GM21529 (cell line): ENCODE measurements at regions not wholly inside any gene's neighbourhood (a gene's known extent, or its start where the extent isn't known, plus 50 kb on each side); places are given as distances from the start of the nearest gene placed in this dataset.
A peak's percentile ranks its signal among the peaks of the same experiment; 100 is the strongest.
"Not testable (repeated sequence)": the region's sequence is repeated elsewhere in the genome, so short reads cannot be mapped to it uniquely, and the experiment has no call there.

Experiments
- ATAC-seq: cut with Tn5 transposase; IDR thresholded peaks from one replicate; pipeline ENCODE4 v1.9.1; 2021; ENCODE audit not compliant: unreplicated experiment

- ATAC-seq, result no peak
These were observed 483.2 kb downstream of the ADRA2A start for GRCh38 chr10:111560027-111560426.

GRCh38 chr10:111561124-111561523 is 484.3 kb downstream of the ADRA2A start:
- ATAC-seq, result no peak

- no peak for ATAC-seq
These were observed 488.7 kb downstream of the ADRA2A start for GRCh38 chr10:111565542-111565941.

- ATAC-seq, result no peak
These were observed 501.2 kb downstream of the ADRA2A start for GRCh38 chr10:111578076-111578475.

- ATAC-seq, result no peak
These were observed 502.6 kb downstream of the ADRA2A start for GRCh38 chr10:111579473-111579872.

- no peak for ATAC-seq
These were observed 513.9 kb downstream of the ADRA2A start for GRCh38 chr10:111590703-111591102.

- no peak for ATAC-seq
These were observed 516.7 kb downstream of the ADRA2A start for GRCh38 chr10:111593578-111593977.

GRCh38 chr10:111595173-111595572 is 518.3 kb downstream of the ADRA2A start:
- no peak for ATAC-seq

GRCh38 chr10:111598433-111599059 is 521.7 kb downstream of the ADRA2A start:
- ATAC-seq, result peak; percentile 96

GRCh38 chr10:111599943-111600342 is 523.1 kb downstream of the ADRA2A start:
- ATAC-seq, result no peak

GRCh38 chr10:111600772-111601171 is 523.9 kb downstream of the ADRA2A start:
- ATAC-seq, result no peak

- no peak for ATAC-seq
These were observed 535.4 kb downstream of the ADRA2A start for GRCh38 chr10:111612273-111612672.

- ATAC-seq, result no peak
These were observed 549.4 kb downstream of the GPAM start for GRCh38 chr10:111634191-111634590.

GRCh38 chr10:111646021-111646420 is 537.5 kb downstream of the GPAM start:
- no peak for ATAC-seq

- ATAC-seq, result no peak
These were observed 535.5 kb downstream of the GPAM start for GRCh38 chr10:111648046-111648445.

GRCh38 chr10:111649080-111649479 is 534.5 kb downstream of the GPAM start:
- ATAC-seq, result not testable (repeated sequence)

- no peak for ATAC-seq
These were observed 533.5 kb downstream of the GPAM start for GRCh38 chr10:111650088-111650487.

GRCh38 chr10:111656066-111656465 is 527.5 kb downstream of the GPAM start:
- ATAC-seq, result no peak

GRCh38 chr10:111677759-111678158 is 505.8 kb downstream of the GPAM start:
- ATAC-seq, result no peak

GRCh38 chr10:111686796-111687195 is 496.8 kb downstream of the GPAM start:
- no peak for ATAC-seq

GRCh38 chr10:111698711-111699110 is 484.9 kb downstream of the GPAM start:
- ATAC-seq, result no peak

- no peak for ATAC-seq
These were observed 479.6 kb downstream of the GPAM start for GRCh38 chr10:111703986-111704385.

- ATAC-seq, result no peak
These were observed 478.5 kb downstream of the GPAM start for GRCh38 chr10:111705021-111705420.
